Mucosa of rectum (tissue), 2 donors: ENCODE measurements at regions not wholly inside any gene's neighbourhood (a gene's known extent, or its start where the extent isn't known, plus 50 kb on each side); places are given as distances from the start of the nearest gene placed in this dataset.

Experiments used
- H3K27ac ChIP-seq, 2 donors: one replicate each; pipeline ENCODE4 v1.7.0; 2013; ENCODE audit warnings: inconsistent platforms in 2 of 2, low read depth in 2 of 2, low read length in 2 of 2
- H3K27me3 ChIP-seq, 2 donors: one replicate each; pipeline ENCODE4 v1.7.0; 2013; ENCODE audit warnings: low read length in 2 of 2; ENCODE audit not compliant: control insufficient read depth in 2 of 2, insufficient read depth in 2 of 2
- H3K36me3 ChIP-seq, 2 donors: one replicate each; pipeline ENCODE4 v1.7.0; 2013; ENCODE audit warnings: low read length in 2 of 2; ENCODE audit not compliant: control insufficient read depth in 2 of 2, insufficient read depth in 2 of 2
- H3K4me1 ChIP-seq, 2 donors: one replicate each; pipeline ENCODE4 v1.7.0; 2013; ENCODE audit warnings: low read length in 2 of 2, mild to moderate bottlenecking in 1 of 2; ENCODE audit not compliant: control insufficient read depth in 2 of 2, insufficient read depth in 2 of 2
- H3K4me3 ChIP-seq, 2 donors: one replicate each; pipeline ENCODE4 v1.7.0; 2013; ENCODE audit warnings: low read length in 2 of 2
- H3K9ac ChIP-seq, 2 donors: one replicate each; pipeline ENCODE4 v1.7.0; 2013; ENCODE audit warnings: low read length in 2 of 2, low read depth in 1 of 2, mild to moderate bottlenecking in 1 of 2
- H3K9me3 ChIP-seq, 2 donors: one replicate each; pipeline ENCODE4 v1.7.0; 2013; ENCODE audit warnings: low read length in 2 of 2; ENCODE audit not compliant: control insufficient read depth in 2 of 2
- donor health status: healthy.
- donor health status: Normal muscosa, but diverticular disease.

DNA sequence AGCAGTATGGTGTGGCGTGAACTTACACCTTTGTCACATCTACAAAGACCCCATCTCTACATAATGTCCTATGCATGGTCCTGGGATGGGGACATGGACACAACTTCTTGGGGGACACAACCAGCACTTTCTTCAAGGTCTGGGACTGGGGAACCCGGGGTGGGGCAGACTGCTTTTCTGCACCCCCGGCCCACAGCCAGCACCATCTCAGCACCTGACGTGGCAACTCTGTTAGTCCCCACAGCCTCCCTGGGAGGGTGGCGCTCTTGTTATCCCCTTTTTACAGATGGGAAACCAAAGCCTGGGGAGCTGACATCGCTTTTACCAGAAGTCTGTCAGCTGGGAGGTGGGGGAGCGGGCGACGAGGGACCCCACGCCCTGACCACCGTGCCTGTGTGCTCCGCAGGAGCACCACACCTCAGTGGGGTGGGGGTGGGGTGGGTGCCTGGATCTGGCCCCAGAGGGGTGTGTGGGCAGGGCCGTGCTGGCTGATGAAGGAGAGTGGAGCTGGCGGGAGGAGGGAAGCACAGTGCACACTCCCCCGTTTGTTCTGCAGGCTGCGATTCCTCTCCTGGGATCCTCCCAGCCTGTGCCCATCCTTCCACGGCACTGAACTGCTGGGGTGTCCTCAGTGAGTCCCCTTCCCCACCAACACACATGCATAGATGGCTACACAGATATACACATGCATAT, 115.4 kb upstream of the GSE1 start:
- no peaks in the 10 kb centered on the region for H3K9me3 ChIP-seq

DNA sequence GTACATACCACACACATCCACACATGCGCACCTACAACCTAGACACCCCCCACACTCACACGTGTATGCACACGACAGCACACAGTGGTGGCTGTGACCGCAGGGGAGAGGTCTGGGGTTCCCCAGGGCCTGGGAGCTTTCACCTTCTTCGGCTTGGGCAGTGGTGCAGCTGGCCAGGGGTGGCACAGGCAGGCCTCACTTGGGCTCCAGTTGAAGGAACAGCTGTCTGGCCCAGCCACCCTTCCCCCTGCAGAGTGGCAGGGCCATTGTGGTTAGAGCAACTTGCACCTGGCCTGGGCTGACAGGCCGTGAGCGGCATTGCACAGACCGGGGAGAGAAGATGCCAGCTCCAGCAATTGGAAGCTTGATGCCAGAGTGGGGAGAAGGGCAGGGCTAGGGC, 114.5 kb upstream of the GSE1 start:
- no peak overlapping the region for H3K27ac ChIP-seq
- no peaks in the 10 kb centered on the region for H3K9me3 ChIP-seq
- H3K27me3 ChIP-seq, result no peaks in the 10 kb centered on the region
- H3K9ac ChIP-seq, result no peak overlapping the region
- H3K36me3 ChIP-seq, result no peaks in the 10 kb centered on the region
- H3K4me1 ChIP-seq, result no peaks in the 10 kb centered on the region
- H3K4me3 ChIP-seq, result no peak overlapping the region

More for the DNA sequence above, 115.4 kb upstream of the GSE1 start:
- H3K4me3 ChIP-seq, result no peak overlapping the region
- no peaks in the 10 kb centered on the region for H3K27me3 ChIP-seq
- H3K36me3 ChIP-seq, result no peaks in the 10 kb centered on the region
- H3K4me1 ChIP-seq, result no peaks in the 10 kb centered on the region
- H3K9ac ChIP-seq, result no peak overlapping the region
- H3K27ac ChIP-seq, result no peak overlapping the region

DNA sequence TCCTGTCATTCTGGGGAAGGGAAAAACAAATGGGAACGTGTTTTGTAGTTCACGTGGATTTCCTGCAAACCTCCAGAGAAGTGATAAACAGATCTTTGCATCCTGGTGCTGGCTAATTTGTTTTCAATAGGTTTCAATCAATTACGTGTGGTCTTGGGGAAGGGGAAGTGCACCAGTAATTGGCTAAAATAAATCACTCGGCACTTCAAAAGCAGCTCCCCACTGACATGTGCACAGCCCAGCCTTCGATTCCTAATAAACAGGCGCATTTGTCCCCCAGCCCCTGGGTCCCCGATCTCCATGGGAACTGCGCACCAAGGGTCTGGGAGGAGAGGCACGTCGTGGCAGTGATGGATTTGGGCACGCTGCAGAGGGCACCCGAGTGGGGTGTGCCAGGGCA, 112.9 kb upstream of the GSE1 start:
- Histone ChIP-seq H3K36me3 (no peaks in the 10 kb centered on the region), H3K4me1 (no peaks in the 10 kb centered on the region), H3K4me3 (no peak overlapping the region), H3K9ac (no peak overlapping the region), H3K27ac (no peak overlapping the region), H3K27me3 (no peaks in the 10 kb centered on the region), H3K9me3 (no peaks in the 10 kb centered on the region)

DNA sequence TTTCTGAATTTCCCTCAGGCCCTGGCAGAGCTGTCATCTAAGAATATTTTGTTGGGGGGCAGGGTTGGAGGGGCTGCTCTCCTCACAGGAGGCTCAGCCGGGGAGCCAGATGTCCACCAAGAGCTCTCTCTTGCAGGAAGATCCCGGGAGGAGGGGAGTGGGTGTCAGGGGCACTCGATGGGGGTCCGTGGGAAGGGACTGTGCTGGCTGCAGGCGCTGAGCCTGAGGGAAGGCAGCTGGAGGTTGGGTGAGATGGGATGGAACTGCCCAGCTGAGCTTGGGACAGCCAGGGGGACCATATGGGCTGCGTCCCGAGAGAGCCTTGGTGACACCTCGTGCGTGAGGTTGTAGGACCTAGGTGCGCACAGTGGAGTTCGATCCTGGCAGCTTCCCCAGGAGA, 111.2 kb upstream of the GSE1 start:
- H3K36me3 ChIP-seq, result no peaks in the 10 kb centered on the region
- H3K9me3 ChIP-seq, result no peaks in the 10 kb centered on the region
- no peak overlapping the region for H3K4me3 ChIP-seq
- no peaks in the 10 kb centered on the region for H3K4me1 ChIP-seq
- no peak overlapping the region for H3K9ac ChIP-seq
- no peak overlapping the region for H3K27ac ChIP-seq
- H3K27me3 ChIP-seq, result no peaks in the 10 kb centered on the region

DNA sequence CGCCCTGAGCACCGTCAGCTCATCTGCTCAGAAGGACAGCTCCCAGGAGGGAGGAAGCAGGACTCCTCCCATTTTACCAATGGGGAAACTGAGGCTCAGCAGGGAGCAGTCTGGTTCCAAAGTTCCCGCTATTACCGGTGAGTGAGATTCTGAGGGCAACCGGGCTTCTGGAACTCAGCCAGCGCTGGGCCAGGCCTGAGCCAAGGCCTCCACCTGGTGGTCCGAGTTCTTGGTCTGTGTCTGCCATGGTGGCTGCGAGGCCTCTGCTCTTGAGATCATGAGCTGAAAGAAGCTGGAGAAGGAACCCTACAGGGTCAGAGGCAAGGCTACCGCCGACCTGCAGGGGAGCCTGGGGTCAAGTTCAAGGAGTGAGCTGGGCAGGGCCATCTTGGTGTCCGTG, 110.8 kb upstream of the GSE1 start:
- H3K4me3 ChIP-seq, result no peak overlapping the region
- no peak overlapping the region for H3K27ac ChIP-seq
- no peaks in the 10 kb centered on the region for H3K36me3 ChIP-seq
- H3K4me1 ChIP-seq, result no peaks in the 10 kb centered on the region
- no peaks in the 10 kb centered on the region for H3K27me3 ChIP-seq
- no peak overlapping the region for H3K9ac ChIP-seq
- H3K9me3 ChIP-seq, result no peaks in the 10 kb centered on the region

DNA sequence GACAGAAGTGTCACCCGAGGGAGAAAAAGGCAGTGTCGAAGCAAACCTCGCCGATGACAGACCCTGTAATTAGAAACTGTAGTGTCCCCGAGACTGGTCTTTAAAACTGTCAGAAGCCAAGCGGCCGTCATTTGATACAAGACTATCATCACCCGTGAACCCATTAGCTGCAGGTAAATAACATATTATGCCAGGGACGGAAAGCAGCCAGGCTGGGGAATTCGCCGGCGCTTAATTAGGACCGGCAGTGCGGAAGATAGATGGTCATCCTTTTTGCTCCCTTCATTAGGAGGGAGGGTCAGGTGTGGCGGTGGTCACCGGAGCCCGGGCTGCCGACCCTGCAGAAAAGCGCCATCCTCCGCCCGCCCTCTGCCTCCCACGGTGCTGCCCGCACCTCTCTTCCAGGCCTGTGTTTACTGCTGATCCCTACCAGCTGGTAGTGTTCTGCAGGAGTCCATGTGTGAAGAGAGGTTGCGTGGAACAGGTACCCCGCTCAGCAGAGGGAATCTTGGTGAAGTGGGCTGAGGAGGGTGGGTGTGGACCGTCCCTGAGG, 109.4 kb upstream of the GSE1 start:
- Histone ChIP-seq H3K4me3 (no peak overlapping the region), H3K4me1 (no peaks in the 10 kb centered on the region), H3K27ac (no peak overlapping the region), H3K27me3 (no peaks in the 10 kb centered on the region), H3K36me3 (no peaks in the 10 kb centered on the region), H3K9me3 (no peaks in the 10 kb centered on the region), H3K9ac (no peak overlapping the region)

DNA sequence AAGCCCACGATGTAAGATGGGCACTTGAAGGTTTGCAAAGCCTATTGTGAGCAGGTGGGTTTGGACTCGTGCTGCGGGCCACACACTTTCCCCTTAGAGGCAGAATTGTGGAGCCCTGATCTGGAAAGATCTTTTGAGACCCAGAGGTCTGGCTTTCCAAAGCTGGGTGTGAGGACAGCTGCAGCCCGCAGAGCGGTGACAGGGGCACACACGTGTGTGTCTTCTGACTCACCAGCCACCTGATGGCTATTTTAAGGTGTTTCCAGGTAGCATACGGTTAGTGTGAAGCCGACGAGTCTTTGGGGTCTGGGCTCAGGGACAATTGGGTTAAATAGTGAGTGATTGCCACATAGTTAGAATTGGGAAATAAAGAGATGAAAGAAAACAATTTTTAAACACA, 108.9 kb upstream of the GSE1 start:
- no peaks in the 10 kb centered on the region for H3K36me3 ChIP-seq
- no peak overlapping the region for H3K27ac ChIP-seq
- no peak overlapping the region for H3K4me3 ChIP-seq

DNA sequence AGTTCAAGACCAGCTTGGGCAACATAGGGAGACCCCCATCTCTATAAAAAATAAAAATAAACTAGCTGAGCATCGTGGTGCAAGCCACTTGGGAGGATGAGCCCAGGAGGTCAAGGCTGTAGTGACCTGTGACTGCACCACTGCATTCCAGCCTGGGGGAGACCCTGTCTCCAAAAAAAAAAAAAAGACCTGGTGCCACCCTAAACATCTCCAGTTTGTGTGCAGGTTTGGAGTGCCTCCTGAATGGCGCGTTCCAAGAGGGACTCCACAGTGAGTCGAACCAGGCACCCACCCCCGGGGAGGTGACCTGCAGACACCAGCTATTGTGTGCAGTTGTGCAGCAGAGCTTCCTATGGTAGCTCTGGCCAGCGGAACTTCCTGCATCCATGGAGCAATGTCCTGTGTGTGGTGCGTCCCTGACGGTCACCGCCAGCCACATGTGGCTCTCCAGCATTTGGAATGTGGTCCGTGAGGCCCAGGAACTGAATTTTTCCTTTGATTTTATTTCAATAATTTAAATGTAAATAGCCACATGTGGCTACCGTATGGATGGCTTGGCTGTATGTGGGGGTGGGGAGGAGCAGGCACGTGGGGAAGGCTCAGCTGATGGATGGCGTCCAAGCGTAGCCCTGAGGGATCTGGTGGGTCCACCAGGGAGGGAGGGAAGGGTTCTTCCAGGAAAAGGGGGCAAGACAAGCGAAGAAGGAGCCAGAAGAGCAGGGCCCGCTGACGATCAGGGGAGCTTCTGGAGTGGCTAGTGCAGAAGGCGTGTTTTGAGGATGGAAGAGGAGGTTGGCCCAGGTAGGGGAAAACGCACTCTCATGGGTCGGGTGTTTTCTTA, 107.1 kb upstream of the GSE1 start:
- Histone ChIP-seq H3K27ac (no peak overlapping the region), H3K9me3 (no peaks in the 10 kb centered on the region), H3K4me1 (no peaks in the 10 kb centered on the region), H3K27me3 (no peaks in the 10 kb centered on the region), H3K9ac (no peak overlapping the region), H3K4me3 (no peak overlapping the region), H3K36me3 (no peaks in the 10 kb centered on the region)

More for the DNA sequence above, 108.9 kb upstream of the GSE1 start:
- H3K27me3 ChIP-seq, result no peaks in the 10 kb centered on the region
- H3K9me3 ChIP-seq, result no peaks in the 10 kb centered on the region
- H3K4me1 ChIP-seq, result no peaks in the 10 kb centered on the region
- no peak overlapping the region for H3K9ac ChIP-seq

DNA sequence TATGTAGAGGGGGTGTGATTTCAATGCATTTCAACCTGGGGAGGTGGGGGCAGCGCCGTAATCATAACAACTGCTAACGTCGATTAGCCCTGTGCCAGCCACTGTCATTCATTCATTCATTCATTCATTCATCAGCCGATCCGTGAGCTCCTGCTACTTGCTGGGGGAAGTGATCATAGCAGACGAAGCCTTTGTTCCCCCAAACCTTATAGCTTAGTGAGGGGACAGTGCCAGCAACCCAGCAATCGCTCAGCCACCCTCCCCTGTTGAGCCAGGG, 106.5 kb upstream of the GSE1 start:
- no peak overlapping the region for H3K9ac ChIP-seq
- no peaks in the 10 kb centered on the region for H3K9me3 ChIP-seq
- H3K27ac ChIP-seq, result no peak overlapping the region
- H3K27me3 ChIP-seq, result no peaks in the 10 kb centered on the region
- no peaks in the 10 kb centered on the region for H3K4me1 ChIP-seq
- no peaks in the 10 kb centered on the region for H3K36me3 ChIP-seq
- no peak overlapping the region for H3K4me3 ChIP-seq

DNA sequence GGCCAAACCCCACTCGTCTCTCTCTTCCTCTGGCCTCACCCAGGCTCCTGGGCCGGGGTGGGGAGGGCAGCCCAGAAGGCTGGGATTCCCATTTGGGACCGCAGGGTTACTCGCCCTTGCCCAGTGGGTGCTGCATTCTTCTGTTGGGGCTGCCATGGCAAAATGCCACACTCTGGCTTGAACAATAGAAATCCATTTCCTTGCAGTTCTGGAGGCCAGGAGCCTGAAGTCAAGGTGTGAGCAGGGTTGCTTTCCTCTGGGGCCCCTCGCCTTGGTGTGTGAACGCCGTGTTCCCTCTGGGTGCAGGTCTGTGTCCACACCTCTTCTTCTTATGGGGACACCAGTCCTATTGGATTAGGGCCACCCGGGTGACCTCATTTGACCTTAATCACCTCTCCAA, 105.8 kb upstream of the GSE1 start:
- H3K9ac ChIP-seq, result no peak overlapping the region
- no peaks in the 10 kb centered on the region for H3K4me1 ChIP-seq
- H3K4me3 ChIP-seq, result no peak overlapping the region
- H3K27me3 ChIP-seq, result no peaks in the 10 kb centered on the region
- H3K9me3 ChIP-seq, result no peaks in the 10 kb centered on the region
- no peak overlapping the region for H3K27ac ChIP-seq
- H3K36me3 ChIP-seq, result no peaks in the 10 kb centered on the region
